PC-9 (cell line): ENCODE measurements at regions not wholly inside any gene's neighbourhood (a gene's known extent, or its start where the extent isn't known, plus 50 kb on each side); places are given as distances from the start of the nearest gene placed in this dataset.
A peak's percentile ranks its signal among the peaks of the same experiment; 100 is the strongest.

Source experiments
- BruUV-seq: library from RNA; stranded (reverse); fragments of 400-500 nt; replicated peaks from 2 replicates; lab custom pipeline; 2021; lab: Mats Ljungman, UMichigan
- CTCF ChIA-PET: fragments of 300-600 bp; sonication (Branson Sonifier 250); formaldehyde crosslinking; loops from one replicate; lab custom pipeline; 2022; ENCODE audit warnings: antibody characterized with exemption; lab: Charles Lee
- POLR2A ChIA-PET: fragments of 300-600 bp; sonication (Branson Sonifier 250); formaldehyde crosslinking; loops from one replicate; lab custom pipeline; 2022; ENCODE audit warnings: antibody characterized with exemption; ENCODE audit not compliant: unreplicated experiment; lab: Charles Lee
- DNase-seq, 2 experiments: peaks; one replicate each; pipeline versions ENCODE4 v3.0.0 to v3.0.0-alpha.2; 2015 to 2022; ENCODE audit warnings: mixed read lengths in 1 of 2
- H2AFZ ChIP-seq: fragments of 200-600 bp; sonication (generic); 2 replicates; pipeline ENCODE4 v1.8.1; 2017; ENCODE audit warnings: antibody characterized with exemption
- H3F3A ChIP-seq: fragments of 200-600 bp; sonication (generic); 2 replicates; pipeline ENCODE4 v1.8.1; 2017; ENCODE audit warnings: antibody characterized with exemption, mild to moderate bottlenecking, low read depth; ENCODE audit not compliant: insufficient read depth
- H3K27ac ChIP-seq: fragments of 200-600 bp; sonication (generic); 2 replicates; pipeline ENCODE4 v1.6.1; 2016; ENCODE audit warnings: mixed run types
- H3K27me3 ChIP-seq: fragments of 200-600 bp; sonication (generic); 2 replicates; pipeline ENCODE4 v1.6.1; 2016; ENCODE audit warnings: low read depth, mixed run types; ENCODE audit not compliant: insufficient read depth
- H3K36me3 ChIP-seq: fragments of 200-600 bp; sonication (generic); 2 replicates; pipeline ENCODE4 v1.6.1; 2016; ENCODE audit warnings: low read depth, mixed run types
- H3K4me1 ChIP-seq: fragments of 200-600 bp; sonication (generic); replicated peaks from 2 replicates; pipeline ENCODE4 v1.6.1; 2016; ENCODE audit warnings: mixed run types; ENCODE audit not compliant: insufficient read depth
- H3K4me2 ChIP-seq: fragments of 200-600 bp; sonication (generic); 2 replicates; pipeline ENCODE4 v1.6.1; 2017; ENCODE audit warnings: mixed run types
- H3K4me3 ChIP-seq: fragments of 200-600 bp; sonication (generic); 2 replicates; pipeline ENCODE4 v1.6.1; 2016; ENCODE audit warnings: mixed run types
- H3K79me2 ChIP-seq: fragments of 200-600 bp; sonication (generic); 2 replicates; pipeline ENCODE4 v1.6.1; 2017; ENCODE audit warnings: low read depth, mixed run types
- H3K9me2 ChIP-seq: fragments of 200-600 bp; sonication (generic); 2 replicates; pipeline ENCODE4 v1.8.1; 2017; ENCODE audit warnings: mild to moderate bottlenecking; ENCODE audit not compliant: insufficient read depth
- H3K9me3 ChIP-seq: fragments of 200-600 bp; sonication (generic); 2 replicates; pipeline ENCODE4 v1.8.1; 2016; ENCODE audit warnings: low read depth; ENCODE audit not compliant: insufficient read depth
- H4K20me1 ChIP-seq: fragments of 200-600 bp; sonication (generic); 2 replicates; pipeline ENCODE4 v1.8.1; 2017; ENCODE audit not compliant: insufficient read depth
- EZH2 ChIP-seq: fragments of 200-600 bp; sonication (generic); IDR thresholded peaks from 2 replicates; pipeline ENCODE4 v1.8.0; 2017; ENCODE audit warnings: antibody characterized with exemption, low read depth
- intact Hi-C: fragments of 100-400 bp; cut with micrococcal nuclease; formaldehyde crosslinking; loops from one replicate; pipeline ENCODE4 v1.10.0; 2022; ENCODE audit not compliant: unreplicated experiment
- TF ChIP-seq, protein P1 (sequence below): fragments of 200-600 bp; sonication (generic); conservative IDR thresholded peaks from 2 replicates; pipeline ENCODE4 v1.6.1; 2017; ENCODE audit warnings: mixed run types, antibody characterized with exemption, mild to moderate bottlenecking, moderate library complexity

DNA sequence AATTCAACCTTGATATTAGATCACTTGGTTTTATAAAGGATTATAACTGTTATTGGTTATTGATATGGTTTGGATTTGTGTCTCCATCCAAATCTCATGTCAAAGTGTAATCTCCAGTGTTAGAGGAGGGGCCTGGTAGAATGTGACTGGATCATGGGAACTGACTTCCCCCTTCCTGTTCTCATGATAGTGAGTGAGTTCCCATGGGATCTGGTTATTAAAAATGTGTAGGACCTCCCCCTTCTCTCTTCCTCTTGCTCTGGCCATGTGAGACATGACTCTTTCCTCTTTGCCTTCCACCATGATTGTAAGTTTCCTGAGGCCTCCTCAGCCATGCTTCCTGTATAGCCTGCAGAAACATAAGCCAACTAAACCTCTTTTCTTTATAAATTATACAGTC lies 136.0 kb upstream of the UBE2E2 start:
- Histone ChIP-seq H3K79me2 (no peaks in the 10 kb centered on the region), H4K20me1 (no peaks in the 10 kb centered on the region), H3K4me1 (no peaks in the 10 kb centered on the region; the same call in 1 of the 2 replicates), H2AFZ (no peak overlapping the region), H3K4me3 (no peak overlapping the region), H3K36me3 (no peaks in the 10 kb centered on the region), H3K27me3 (peaks cover 9% of the 10 kb centered on the region; the same call in 1 of the 2 replicates), H3K9me2 (no peaks in the 10 kb centered on the region), H3K9me3 (no peaks in the 10 kb centered on the region), H3K4me2 (no peak overlapping the region), H3F3A (no peaks in the 10 kb centered on the region), H3K27ac (no peak overlapping the region)
- POLR2A ChIA-PET: no interaction called here
- no TSS peak for BruUV-seq
- DNase-seq: no peak
- TF ChIP-seq, protein P1, sequence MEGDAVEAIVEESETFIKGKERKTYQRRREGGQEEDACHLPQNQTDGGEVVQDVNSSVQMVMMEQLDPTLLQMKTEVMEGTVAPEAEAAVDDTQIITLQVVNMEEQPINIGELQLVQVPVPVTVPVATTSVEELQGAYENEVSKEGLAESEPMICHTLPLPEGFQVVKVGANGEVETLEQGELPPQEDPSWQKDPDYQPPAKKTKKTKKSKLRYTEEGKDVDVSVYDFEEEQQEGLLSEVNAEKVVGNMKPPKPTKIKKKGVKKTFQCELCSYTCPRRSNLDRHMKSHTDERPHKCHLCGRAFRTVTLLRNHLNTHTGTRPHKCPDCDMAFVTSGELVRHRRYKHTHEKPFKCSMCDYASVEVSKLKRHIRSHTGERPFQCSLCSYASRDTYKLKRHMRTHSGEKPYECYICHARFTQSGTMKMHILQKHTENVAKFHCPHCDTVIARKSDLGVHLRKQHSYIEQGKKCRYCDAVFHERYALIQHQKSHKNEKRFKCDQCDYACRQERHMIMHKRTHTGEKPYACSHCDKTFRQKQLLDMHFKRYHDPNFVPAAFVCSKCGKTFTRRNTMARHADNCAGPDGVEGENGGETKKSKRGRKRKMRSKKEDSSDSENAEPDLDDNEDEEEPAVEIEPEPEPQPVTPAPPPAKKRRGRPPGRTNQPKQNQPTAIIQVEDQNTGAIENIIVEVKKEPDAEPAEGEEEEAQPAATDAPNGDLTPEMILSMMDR: no peak
- no peak for TF ChIP-seq EZH2
- CTCF ChIA-PET: no interaction called here
- intact Hi-C loops: no loop called here

- intact Hi-C loops: no loop called here
- no peaks in the 10 kb centered on the region for H3K9me3 ChIP-seq
- TF ChIP-seq, protein P1: no peak
- TF ChIP-seq EZH2: no peak
- H3K36me3 ChIP-seq: no peaks in the 10 kb centered on the region
- ChIA-PET POLR2A (interaction anchor here (0.6 kb wide), 1 partner anchor 1610 kb away, joined by 3 read pairs; no protein-coding TSS in a partner anchor), CTCF (no interaction called here)
- H4K20me1 ChIP-seq: no peaks in the 10 kb centered on the region
- H3K79me2 ChIP-seq: no peaks in the 10 kb centered on the region
- H2AFZ ChIP-seq: no peak overlapping the region; the same call in 1 of the 2 replicates
- H3F3A ChIP-seq: no peaks in the 10 kb centered on the region
- no peaks in the 10 kb centered on the region for H3K9me2 ChIP-seq
- BruUV-seq: no TSS peak
- DNase-seq: peak in 1 of 2 experiments; percentile 69
- no peaks in the 10 kb centered on the region; the same call in 1 of the 2 replicates for H3K4me1 ChIP-seq
- no peak overlapping the region for H3K4me3 ChIP-seq
- no peak overlapping the region for H3K4me2 ChIP-seq
- H3K27ac ChIP-seq: no peak overlapping the region
- 0 out of 2 replicates have a peak, but pooled peaks cover 9% of the 10 kb centered on the region for H3K27me3 ChIP-seq
Observed at GRCh38 chr3:23068016-23068728, 135.0 kb upstream of the UBE2E2 start.

DNA sequence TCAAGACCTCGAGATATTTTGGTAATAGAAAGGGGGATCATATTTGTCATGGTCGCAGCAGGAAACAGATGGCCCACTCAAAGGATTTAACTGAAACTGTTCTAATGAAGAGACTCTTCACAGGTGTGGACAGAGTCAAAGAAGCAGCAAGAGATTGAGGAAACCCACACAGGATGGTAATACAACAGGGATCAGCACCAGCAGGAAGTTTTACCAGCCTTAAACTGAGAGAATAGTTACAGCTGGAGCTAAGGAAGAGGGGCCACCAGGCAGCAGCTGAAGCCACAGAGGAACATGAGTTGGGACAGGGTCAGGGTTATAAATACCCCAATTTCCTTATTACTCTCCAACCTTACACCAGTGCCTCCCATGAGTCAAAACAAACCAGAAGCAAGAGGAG lies 131.8 kb upstream of the UBE2E2 start:
- DNase-seq: no peak
- Histone ChIP-seq H3K27ac (no peak overlapping the region), H3F3A (no peaks in the 10 kb centered on the region), H3K9me2 (no peaks in the 10 kb centered on the region), H3K79me2 (no peaks in the 10 kb centered on the region), H2AFZ (no peak overlapping the region), H3K9me3 (no peaks in the 10 kb centered on the region), H3K27me3 (0 out of 2 replicates have a peak, but pooled peaks cover 9% of the 10 kb centered on the region), H3K4me1 (no peaks in the 10 kb centered on the region; the same call in 1 of the 2 replicates), H4K20me1 (no peaks in the 10 kb centered on the region), H3K4me2 (no peak overlapping the region), H3K36me3 (no peaks in the 10 kb centered on the region), H3K4me3 (no peak overlapping the region)
- intact Hi-C loops: no loop called here
- TF ChIP-seq, protein P1: no peak
- TF ChIP-seq EZH2: no peak
- CTCF ChIA-PET: no interaction called here
- POLR2A ChIA-PET: no interaction called here
- no TSS peak for BruUV-seq
